ENCODE measurements at regions not wholly inside any gene's neighbourhood (a gene's known extent, or its start where the extent isn't known, plus 50 kb on each side); places are given as distances from the start of the nearest gene placed in this dataset.
"Not testable (repeated sequence)": the region's sequence is repeated elsewhere in the genome, so short reads cannot be mapped to it uniquely, and the experiment has no call there.

- Histone ChIP-seq H3K27me3 (ENCODE audit: control insufficient read depth in 2 of 2, insufficient read depth in 1 of 2, low read length in 1 of 2) (no peaks in the 10 kb centered on the region), H3K9me3 (ENCODE audit: control insufficient read depth in 2 of 2, insufficient read depth in 1 of 2, low read length in 1 of 2) (no peaks in the 10 kb centered on the region), H3K36me3 (ENCODE audit: control insufficient read depth in 2 of 2, insufficient read depth in 2 of 2, low read length in 1 of 2) (no peaks in the 10 kb centered on the region), H3K4me1 (ENCODE audit: control insufficient read depth in 2 of 2, insufficient read depth in 2 of 2, low read length in 2 of 2) (no peaks in the 10 kb centered on the region), H3K27ac (ENCODE audit: low read depth in 1 of 2, low read length in 1 of 2) (no peak overlapping the region), H3K4me3 (ENCODE audit: low read length in 2 of 2) (no peak overlapping the region)
- DNase-seq (ENCODE audit: low read depth in 6 of 9, low spot score in 9 of 9): no peak
- WGBS: 62% methylated on average over 3 of the region's 3 CpGs
These were observed 243.0 kb downstream of the PCDH17 start for GRCh38 chr13:57874530-57874929.

GRCh38 chr13:57877601-57878000 is 246.1 kb downstream of the PCDH17 start:
- DNase-seq (ENCODE audit: low read depth in 6 of 9, low spot score in 9 of 9): no peak
- H3K27ac ChIP-seq (ENCODE audit: low read depth in 1 of 2, low read length in 1 of 2): no peak overlapping the region
- 94% methylated on average over 2 of the region's 2 CpGs for WGBS
- no peaks in the 10 kb centered on the region for H3K27me3 ChIP-seq (ENCODE audit: control insufficient read depth in 2 of 2, insufficient read depth in 1 of 2, low read length in 1 of 2)
- H3K9me3 ChIP-seq (ENCODE audit: control insufficient read depth in 2 of 2, insufficient read depth in 1 of 2, low read length in 1 of 2): no peaks in the 10 kb centered on the region
- H3K4me1 ChIP-seq (ENCODE audit: control insufficient read depth in 2 of 2, insufficient read depth in 2 of 2, low read length in 2 of 2): no peaks in the 10 kb centered on the region
- H3K4me3 ChIP-seq (ENCODE audit: low read length in 2 of 2): no peak overlapping the region
- H3K36me3 ChIP-seq (ENCODE audit: control insufficient read depth in 2 of 2, insufficient read depth in 2 of 2, low read length in 1 of 2): no peaks in the 10 kb centered on the region

- Histone ChIP-seq H3K4me1 (ENCODE audit: control insufficient read depth in 2 of 2, insufficient read depth in 2 of 2, low read length in 2 of 2) (no peaks in the 10 kb centered on the region), H3K9me3 (ENCODE audit: control insufficient read depth in 2 of 2, insufficient read depth in 1 of 2, low read length in 1 of 2) (no peaks in the 10 kb centered on the region), H3K4me3 (ENCODE audit: low read length in 2 of 2) (no peak overlapping the region), H3K36me3 (ENCODE audit: control insufficient read depth in 2 of 2, insufficient read depth in 2 of 2, low read length in 1 of 2) (no peaks in the 10 kb centered on the region), H3K27ac (ENCODE audit: low read depth in 1 of 2, low read length in 1 of 2) (no peak overlapping the region), H3K27me3 (ENCODE audit: control insufficient read depth in 2 of 2, insufficient read depth in 1 of 2, low read length in 1 of 2) (no peaks in the 10 kb centered on the region)
- no peak for DNase-seq (ENCODE audit: low read depth in 6 of 9, low spot score in 9 of 9)
- 88% methylated on average over 2 of the region's 2 CpGs for WGBS
These were observed 246.7 kb downstream of the PCDH17 start for GRCh38 chr13:57878291-57878690.

- Histone ChIP-seq H3K9me3 (ENCODE audit: control insufficient read depth in 2 of 2, insufficient read depth in 1 of 2, low read length in 1 of 2) (no peaks in the 10 kb centered on the region), H3K36me3 (ENCODE audit: control insufficient read depth in 2 of 2, insufficient read depth in 2 of 2, low read length in 1 of 2) (no peaks in the 10 kb centered on the region), H3K27me3 (ENCODE audit: control insufficient read depth in 2 of 2, insufficient read depth in 1 of 2, low read length in 1 of 2) (no peaks in the 10 kb centered on the region), H3K4me1 (ENCODE audit: control insufficient read depth in 2 of 2, insufficient read depth in 2 of 2, low read length in 2 of 2) (no peaks in the 10 kb centered on the region), H3K4me3 (ENCODE audit: low read length in 2 of 2) (no peak overlapping the region), H3K27ac (ENCODE audit: low read depth in 1 of 2, low read length in 1 of 2) (no peak overlapping the region)
- DNase-seq (ENCODE audit: low read depth in 6 of 9, low spot score in 9 of 9): no peak
These were observed 265.7 kb downstream of the PCDH17 start for GRCh38 chr13:57897225-57897624.

- Histone ChIP-seq H3K27ac (ENCODE audit: low read depth in 1 of 2, low read length in 1 of 2) (no peak overlapping the region), H3K4me3 (ENCODE audit: low read length in 2 of 2) (no peak overlapping the region), H3K36me3 (ENCODE audit: control insufficient read depth in 2 of 2, insufficient read depth in 2 of 2, low read length in 1 of 2) (no peaks in the 10 kb centered on the region), H3K9me3 (ENCODE audit: control insufficient read depth in 2 of 2, insufficient read depth in 1 of 2, low read length in 1 of 2) (no peaks in the 10 kb centered on the region), H3K27me3 (ENCODE audit: control insufficient read depth in 2 of 2, insufficient read depth in 1 of 2, low read length in 1 of 2) (no peaks in the 10 kb centered on the region), H3K4me1 (ENCODE audit: control insufficient read depth in 2 of 2, insufficient read depth in 2 of 2, low read length in 2 of 2) (no peaks in the 10 kb centered on the region)
- no peak for DNase-seq (ENCODE audit: low read depth in 6 of 9, low spot score in 9 of 9)
- WGBS: 91% methylated on average over 4 of the region's 4 CpGs
These were observed 267.6 kb downstream of the PCDH17 start for GRCh38 chr13:57899096-57899495.

GRCh38 chr13:57909833-57910232 is 278.3 kb downstream of the PCDH17 start:
- WGBS: 97% methylated on average over 11 of the region's 11 CpGs

GRCh38 chr13:57918086-57918485 is 286.5 kb downstream of the PCDH17 start:
- Histone ChIP-seq H3K36me3 (ENCODE audit: control insufficient read depth in 2 of 2, insufficient read depth in 2 of 2, low read length in 1 of 2) (no peaks in the 10 kb centered on the region), H3K27me3 (ENCODE audit: control insufficient read depth in 2 of 2, insufficient read depth in 1 of 2, low read length in 1 of 2) (no peaks in the 10 kb centered on the region), H3K27ac (ENCODE audit: low read depth in 1 of 2, low read length in 1 of 2) (no peak overlapping the region), H3K4me1 (ENCODE audit: control insufficient read depth in 2 of 2, insufficient read depth in 2 of 2, low read length in 2 of 2) (no peaks in the 10 kb centered on the region), H3K4me3 (ENCODE audit: low read length in 2 of 2) (no peak overlapping the region), H3K9me3 (ENCODE audit: control insufficient read depth in 2 of 2, insufficient read depth in 1 of 2, low read length in 1 of 2) (no peaks in the 10 kb centered on the region)
- no peak for DNase-seq (ENCODE audit: low read depth in 6 of 9, low spot score in 9 of 9)
- WGBS: 94% methylated on average over 3 of the region's 3 CpGs

More at GRCh38 chr13:57909833-57910232, 278.3 kb downstream of the PCDH17 start:
- not testable (repeated sequence) for H3K27me3 ChIP-seq (ENCODE audit: control insufficient read depth in 2 of 2, insufficient read depth in 1 of 2, low read length in 1 of 2); H3K4me3 ChIP-seq (ENCODE audit: low read length in 2 of 2); DNase-seq (ENCODE audit: low read depth in 6 of 9, low spot score in 9 of 9); H3K9me3 ChIP-seq (ENCODE audit: control insufficient read depth in 2 of 2, insufficient read depth in 1 of 2, low read length in 1 of 2); H3K36me3 ChIP-seq (ENCODE audit: control insufficient read depth in 2 of 2, insufficient read depth in 2 of 2, low read length in 1 of 2); H3K27ac ChIP-seq (ENCODE audit: low read depth in 1 of 2, low read length in 1 of 2); H3K4me1 ChIP-seq (ENCODE audit: control insufficient read depth in 2 of 2, insufficient read depth in 2 of 2, low read length in 2 of 2)

- H3K36me3 ChIP-seq (ENCODE audit: control insufficient read depth in 2 of 2, insufficient read depth in 2 of 2, low read length in 1 of 2): no peaks in the 10 kb centered on the region
- H3K4me1 ChIP-seq (ENCODE audit: control insufficient read depth in 2 of 2, insufficient read depth in 2 of 2, low read length in 2 of 2): no peaks in the 10 kb centered on the region
- H3K4me3 ChIP-seq (ENCODE audit: low read length in 2 of 2): no peak overlapping the region
- WGBS: 90% methylated on average over 2 of the region's 2 CpGs
- no peaks in the 10 kb centered on the region for H3K27me3 ChIP-seq (ENCODE audit: control insufficient read depth in 2 of 2, insufficient read depth in 1 of 2, low read length in 1 of 2)
- DNase-seq (ENCODE audit: low read depth in 6 of 9, low spot score in 9 of 9): no peak
- H3K9me3 ChIP-seq (ENCODE audit: control insufficient read depth in 2 of 2, insufficient read depth in 1 of 2, low read length in 1 of 2): no peaks in the 10 kb centered on the region
- no peak overlapping the region for H3K27ac ChIP-seq (ENCODE audit: low read depth in 1 of 2, low read length in 1 of 2)
These were observed 287.4 kb downstream of the PCDH17 start for GRCh38 chr13:57918913-57919312.

GRCh38 chr13:57925250-57925649 is 293.7 kb downstream of the PCDH17 start:
- Histone ChIP-seq H3K9me3 (ENCODE audit: control insufficient read depth in 2 of 2, insufficient read depth in 1 of 2, low read length in 1 of 2) (no peaks in the 10 kb centered on the region), H3K27ac (ENCODE audit: low read depth in 1 of 2, low read length in 1 of 2) (no peak overlapping the region), H3K4me3 (ENCODE audit: low read length in 2 of 2) (no peak overlapping the region), H3K27me3 (ENCODE audit: control insufficient read depth in 2 of 2, insufficient read depth in 1 of 2, low read length in 1 of 2) (no peaks in the 10 kb centered on the region), H3K36me3 (ENCODE audit: control insufficient read depth in 2 of 2, insufficient read depth in 2 of 2, low read length in 1 of 2) (no peaks in the 10 kb centered on the region), H3K4me1 (ENCODE audit: control insufficient read depth in 2 of 2, insufficient read depth in 2 of 2, low read length in 2 of 2) (no peaks in the 10 kb centered on the region)
- DNase-seq (ENCODE audit: low read depth in 6 of 9, low spot score in 9 of 9): no peak
- WGBS: 80% methylated on average over 3 of the region's 3 CpGs

- Histone ChIP-seq H3K27ac (ENCODE audit: low read depth in 1 of 2, low read length in 1 of 2) (no peak overlapping the region), H3K4me3 (ENCODE audit: low read length in 2 of 2) (no peak overlapping the region), H3K27me3 (ENCODE audit: control insufficient read depth in 2 of 2, insufficient read depth in 1 of 2, low read length in 1 of 2) (no peaks in the 10 kb centered on the region), H3K9me3 (ENCODE audit: control insufficient read depth in 2 of 2, insufficient read depth in 1 of 2, low read length in 1 of 2) (no peaks in the 10 kb centered on the region), H3K4me1 (ENCODE audit: control insufficient read depth in 2 of 2, insufficient read depth in 2 of 2, low read length in 2 of 2) (no peaks in the 10 kb centered on the region), H3K36me3 (ENCODE audit: control insufficient read depth in 2 of 2, insufficient read depth in 2 of 2, low read length in 1 of 2) (no peaks in the 10 kb centered on the region)
- DNase-seq (ENCODE audit: low read depth in 6 of 9, low spot score in 9 of 9): no peak
- 63% methylated on average over 2 of the region's 2 CpGs for WGBS
These were observed 294.2 kb downstream of the PCDH17 start for GRCh38 chr13:57925751-57926150.

Measured in thymus (tissue), 11 donors.